ENCODE measurements at regions not wholly inside any gene's neighbourhood (a gene's known extent, or its start where the extent isn't known, plus 50 kb on each side); places are given as distances from the start of the nearest gene placed in this dataset.
A peak's percentile ranks its signal among the peaks of the same experiment; 100 is the strongest.

GRCh38 chr7:18081617-18082016 is 54.0 kb upstream of the PRPS1L1 start:
- no peak for ATAC-seq
- DNase-seq (ENCODE audit: missing footprints): no peak
- intact Hi-C loops (cut with DNase I): no loop called here

GRCh38 chr7:18082169-18082568 is 54.5 kb upstream of the PRPS1L1 start:
- intact Hi-C loops (cut with DNase I): no loop called here
- ATAC-seq (no peak), DNase-seq (ENCODE audit: missing footprints) (no peak)

- ATAC-seq (peak; percentile 73), DNase-seq (ENCODE audit: missing footprints) (peak; percentile 66)
- intact Hi-C loops (cut with DNase I): no loop called here
These were observed 58.7 kb upstream of the PRPS1L1 start for GRCh38 chr7:18086165-18087025.

GRCh38 chr7:18087026-18087686 is 59.5 kb upstream of the PRPS1L1 start:
- intact Hi-C loops (cut with DNase I): no loop called here
- DNase-seq (ENCODE audit: missing footprints) (peak; percentile 68), ATAC-seq (no peak)

- intact Hi-C loops (cut with DNase I): no loop called here
- no peak for ATAC-seq
These were observed 60.0 kb upstream of the PRPS1L1 start for GRCh38 chr7:18087687-18088078.

DNA sequence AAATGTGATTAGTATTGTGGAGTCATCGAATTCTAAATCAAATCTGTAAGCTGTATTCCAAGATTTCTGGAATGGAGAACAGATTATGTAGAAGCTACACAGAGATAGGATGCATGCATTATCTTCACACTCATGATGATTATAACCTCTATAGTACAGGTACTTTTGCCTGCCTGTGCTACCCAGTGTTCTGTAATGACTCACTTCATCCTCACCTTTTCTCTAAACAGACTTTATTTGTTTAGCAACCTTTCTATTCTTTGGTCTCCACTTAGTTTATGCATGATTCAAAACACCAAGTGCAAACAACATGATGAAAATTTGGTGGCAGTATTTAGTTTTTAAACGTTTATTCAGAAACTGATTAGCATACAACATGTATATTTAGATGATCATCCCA is 68.4 kb upstream of the PRPS1L1 start:
- intact Hi-C loops (cut with DNase I): no loop called here
- ATAC-seq (no peak), DNase-seq (ENCODE audit: missing footprints) (no peak)

More at GRCh38 chr7:18087687-18088078, 60.0 kb upstream of the PRPS1L1 start:
- no peak for DNase-seq (ENCODE audit: missing footprints)

DNA sequence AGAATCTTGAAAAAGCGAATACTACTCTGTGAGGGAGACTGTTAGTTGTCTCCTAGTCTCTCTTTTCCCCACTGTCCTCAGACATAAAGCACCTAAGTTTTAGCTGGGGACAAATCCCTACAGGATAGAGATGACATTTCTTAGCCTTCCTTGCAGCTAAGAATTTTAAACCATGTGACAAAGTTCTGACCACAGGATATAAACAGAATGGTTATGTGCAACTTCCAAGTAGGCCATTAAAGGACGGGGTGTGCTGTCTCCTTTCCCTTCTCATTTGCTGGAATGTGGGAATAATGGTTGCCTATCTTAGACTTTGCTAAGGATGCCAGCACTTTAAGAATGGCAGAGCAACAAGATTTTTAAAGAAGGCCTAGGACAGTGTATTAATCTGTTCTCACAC is 74.9 kb upstream of the PRPS1L1 start:
- DNase-seq (ENCODE audit: missing footprints): no peak
- intact Hi-C loops (cut with DNase I): no loop called here
- no peak for ATAC-seq

- intact Hi-C loops (cut with DNase I): no loop called here
- DNase-seq (ENCODE audit: missing footprints) (peak; percentile 42), ATAC-seq (no peak)
These were observed 76.0 kb upstream of the PRPS1L1 start for GRCh38 chr7:18103436-18104218.

DNA sequence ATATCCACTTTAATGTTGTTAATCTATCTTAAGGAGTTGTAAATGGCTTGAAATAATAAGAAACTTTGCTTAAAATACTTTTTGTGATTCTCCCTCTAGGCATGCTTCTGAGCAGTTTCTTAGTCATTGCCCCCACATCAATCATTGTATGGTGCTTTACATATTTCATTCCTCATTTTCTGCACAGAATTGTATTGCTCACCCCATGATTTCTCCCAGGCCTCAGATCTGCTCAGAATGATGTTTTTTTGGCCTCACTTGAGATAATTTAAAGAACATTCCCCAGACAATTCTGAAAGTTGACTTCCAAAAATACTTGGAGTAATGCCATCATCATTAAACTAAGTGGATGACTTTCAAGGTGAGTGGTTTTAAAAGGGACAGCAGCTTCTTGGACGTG is 82.1 kb upstream of the PRPS1L1 start:
- intact Hi-C loops (cut with DNase I): no loop called here
- DNase-seq (ENCODE audit: missing footprints): no peak
- ATAC-seq: no peak

- ATAC-seq (no peak), DNase-seq (ENCODE audit: missing footprints) (no peak)
- intact Hi-C loops (cut with DNase I): no loop called here
These were observed 89.0 kb upstream of the PRPS1L1 start for GRCh38 chr7:18116661-18117060.

DNA sequence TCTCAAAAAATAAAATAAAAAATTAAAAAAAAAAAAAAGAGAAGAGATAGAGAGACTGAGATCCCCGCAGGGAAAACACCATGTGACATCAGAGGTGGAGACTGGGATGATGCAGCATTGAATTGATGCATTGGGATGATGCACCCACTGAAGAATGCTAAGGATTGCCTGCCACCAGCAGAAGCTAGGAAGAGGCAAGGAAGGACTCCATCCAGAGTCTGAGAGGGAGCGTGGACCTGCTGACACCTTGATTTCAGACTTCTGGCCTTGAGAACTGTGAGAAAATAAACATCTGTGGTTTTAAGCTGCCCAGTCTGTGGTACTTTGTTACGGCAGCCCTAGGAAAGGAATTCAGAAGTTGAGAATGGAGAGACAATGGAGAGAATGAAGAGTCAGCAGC is 89.8 kb upstream of the PRPS1L1 start:
- ATAC-seq: no peak
- intact Hi-C loops (cut with DNase I): no loop called here
- DNase-seq (ENCODE audit: missing footprints): no peak

- intact Hi-C loops (cut with DNase I): no loop called here
- ATAC-seq (peak; percentile 44), DNase-seq (ENCODE audit: missing footprints) (no peak)
These were observed 92.3 kb upstream of the PRPS1L1 start for GRCh38 chr7:18119985-18120384.

GRCh38 chr7:18123508-18124239 is 96.0 kb upstream of the PRPS1L1 start:
- ATAC-seq (no peak), DNase-seq (ENCODE audit: missing footprints) (no peak)
- intact Hi-C loops (cut with DNase I): no loop called here

- intact Hi-C loops (cut with DNase I): no loop called here
- no peak for ATAC-seq
These were observed 97.8 kb upstream of the PRPS1L1 start for GRCh38 chr7:18125476-18125875.

GRCh38 chr7:18126281-18126680 is 98.6 kb upstream of the PRPS1L1 start:
- no peak for ATAC-seq
- intact Hi-C loops (cut with DNase I): no loop called here

More at GRCh38 chr7:18125476-18125875, 97.8 kb upstream of the PRPS1L1 start:
- no peak for DNase-seq (ENCODE audit: missing footprints)

DNA sequence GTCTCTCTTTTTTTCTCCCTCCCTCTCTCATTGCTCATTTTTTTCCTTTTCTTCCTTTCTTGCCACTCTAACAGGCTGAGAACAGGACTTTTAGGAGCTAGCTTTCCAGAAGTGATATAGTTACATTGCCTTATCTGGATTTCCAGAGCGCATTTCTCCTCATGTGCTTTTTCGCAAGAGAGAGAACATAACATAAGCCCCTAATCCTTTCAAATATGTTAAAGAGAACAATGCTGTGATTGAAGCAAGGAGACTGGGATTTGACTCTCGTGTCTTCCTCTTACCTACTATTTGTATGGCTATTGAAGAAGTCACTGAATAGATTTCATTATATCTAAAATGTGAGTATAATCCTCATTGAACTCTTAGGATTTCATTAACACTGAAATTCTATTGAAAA is 101.2 kb upstream of the PRPS1L1 start:
- DNase-seq (ENCODE audit: missing footprints): no peak
- no peak for ATAC-seq
- intact Hi-C loops (cut with DNase I): no loop called here

More at GRCh38 chr7:18126281-18126680, 98.6 kb upstream of the PRPS1L1 start:
- no peak for DNase-seq (ENCODE audit: missing footprints)

DNA sequence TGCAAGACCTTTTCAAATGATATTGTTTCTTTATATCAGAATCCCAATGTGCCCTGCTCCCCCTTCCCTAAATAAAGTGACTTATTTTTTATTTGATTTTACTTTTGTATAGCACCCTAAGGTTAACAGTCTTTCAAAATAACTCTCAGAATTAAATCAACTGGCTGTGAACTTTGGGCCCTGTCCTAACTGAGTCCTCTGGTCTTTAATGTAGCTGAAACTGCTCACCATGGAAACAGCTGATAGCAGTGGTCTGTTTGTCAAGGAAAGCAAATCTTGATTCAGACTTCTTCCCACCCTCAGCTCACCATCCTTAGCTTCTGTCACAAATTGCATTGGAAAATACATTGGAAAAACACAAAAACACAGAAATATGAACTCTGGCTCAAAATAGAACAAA is 105.2 kb upstream of the PRPS1L1 start:
- intact Hi-C loops (cut with DNase I): no loop called here
- DNase-seq (ENCODE audit: missing footprints) (no peak), ATAC-seq (no peak)

- ATAC-seq (no peak), DNase-seq (ENCODE audit: missing footprints) (no peak)
- intact Hi-C loops (cut with DNase I): no loop called here
These were observed 106.3 kb upstream of the PRPS1L1 start for GRCh38 chr7:18133921-18134320.

GRCh38 chr7:18140943-18141342 is 113.3 kb upstream of the PRPS1L1 start:
- intact Hi-C loops (cut with DNase I): no loop called here
- no peak for DNase-seq (ENCODE audit: missing footprints)
- ATAC-seq: no peak

Measured in Right ventricle myocardium inferior (tissue), 1 donor.